Neural cell (in vitro differentiated cells): ENCODE measurements at regions not wholly inside any gene's neighbourhood (a gene's known extent, or its start where the extent isn't known, plus 50 kb on each side); places are given as distances from the start of the nearest gene placed in this dataset.

Experiments
- H2AFZ ChIP-seq: fragments of 200-600, 300-800 bp; sonication (generic), shearing (Covaris generic); 2 replicates; pipeline ENCODE4 v1.6.0; 2014; ENCODE audit warnings: low read depth, mild to moderate bottlenecking, antibody characterized with exemption, low read length, moderate library complexity
- H3F3A ChIP-seq: fragments of 200-600 bp; shearing (Covaris generic); 2 replicates; pipeline ENCODE4 v1.6.1; 2016; ENCODE audit warnings: mild to moderate bottlenecking, moderate library complexity, mixed read lengths, antibody characterized with exemption, low read length; ENCODE audit not compliant: insufficient read depth, poor library complexity, severe bottlenecking
- H3K27ac ChIP-seq: fragments of 200-600, 300-800 bp; sonication (generic), shearing (Covaris generic); 2 replicates; pipeline ENCODE4 v1.5.1; 2014; ENCODE audit warnings: mild to moderate bottlenecking, low read length, moderate library complexity
- H3K27me3 ChIP-seq: fragments of 300-800, 200-600 bp; sonication (generic), shearing (Covaris generic); 2 replicates; pipeline ENCODE4 v1.6.0; 2014; ENCODE audit warnings: mild to moderate bottlenecking, low read depth, low read length, moderate library complexity; ENCODE audit not compliant: insufficient read depth
- H3K36me3 ChIP-seq: fragments of 300-800, 200-600 bp; sonication (generic), shearing (Covaris generic); 2 replicates; pipeline ENCODE4 v1.5.1; 2014; ENCODE audit warnings: mild to moderate bottlenecking, antibody characterized with exemption, low read length, moderate library complexity; ENCODE audit not compliant: insufficient read depth
- H3K4me2 ChIP-seq: fragments of 300-800, 200-600 bp; sonication (generic), shearing (Covaris generic); 2 replicates; pipeline ENCODE4 v1.6.0; 2014; ENCODE audit warnings: mild to moderate bottlenecking, low read length
- H3K4me3 ChIP-seq: fragments of 300-800, 200-600 bp; sonication (generic), shearing (Covaris generic); 2 replicates; pipeline ENCODE4 v1.5.1; 2014; ENCODE audit warnings: mild to moderate bottlenecking, low read length, moderate library complexity
- H3K79me2 ChIP-seq: fragments of 200-600 bp; shearing (Covaris generic); replicated peaks from 2 replicates; pipeline ENCODE4 v1.6.0; 2014; ENCODE audit warnings: mild to moderate bottlenecking, low read length, moderate library complexity; ENCODE audit not compliant: insufficient read depth
- H3K9ac ChIP-seq: fragments of 300-800, 200-600 bp; sonication (generic), shearing (Covaris generic); 2 replicates; pipeline ENCODE4 v1.6.1; 2016; ENCODE audit warnings: mild to moderate bottlenecking, low read length, mixed read lengths
- H3K9me2 ChIP-seq: fragments of 200-600 bp; shearing (Covaris generic); 2 replicates; pipeline ENCODE4 v1.6.1; 2016; ENCODE audit warnings: mild to moderate bottlenecking, low read length, mixed read lengths; ENCODE audit not compliant: insufficient read depth
- H3K9me3 ChIP-seq: fragments of 200-600, 300-800 bp; sonication (generic), shearing (Covaris generic); 2 replicates; pipeline ENCODE4 v1.6.1; 2016; ENCODE audit warnings: mild to moderate bottlenecking, mixed run types, low read length, moderate library complexity, mixed read lengths
- H4K20me1 ChIP-seq: fragments of 200-600 bp; shearing (Covaris generic); 2 replicates; pipeline ENCODE4 v1.6.1; 2016; ENCODE audit warnings: mild to moderate bottlenecking, mixed run types; ENCODE audit not compliant: insufficient read depth
- EP300 ChIP-seq: fragments of 450-650 bp; conservative IDR thresholded peaks from 2 replicates; pipeline ENCODE4 v1.6.1; 2014; ENCODE audit warnings: antibody characterized with exemption, mild to moderate bottlenecking, moderate library complexity; ENCODE audit not compliant: poor library complexity, severe bottlenecking
- EZH2 ChIP-seq: fragments of 200-600, 300-800 bp; shearing (Covaris generic), sonication (generic); IDR thresholded peaks from 2 replicates; pipeline ENCODE4 v1.6.1; 2014; ENCODE audit warnings: antibody characterized with exemption, low read length, borderline replicate concordance, mild to moderate bottlenecking; ENCODE audit not compliant: insufficient read depth, poor library complexity, severe bottlenecking
- MXI1 ChIP-seq: fragments of 450-650 bp; conservative IDR thresholded peaks from 2 replicates; pipeline ENCODE4 v1.6.1; 2014; ENCODE audit warnings: antibody characterized with exemption, mild to moderate bottlenecking; ENCODE audit not compliant: poor library complexity, severe bottlenecking
- POLR2AphosphoS5 ChIP-seq: IDR thresholded peaks from 2 replicates; pipeline ENCODE4 v1.6.1; 2012
- RAD21 ChIP-seq: fragments of 450-650 bp; conservative IDR thresholded peaks from 2 replicates; pipeline ENCODE4 v1.6.1; 2014; ENCODE audit warnings: antibody characterized with exemption, mild to moderate bottlenecking, moderate library complexity
- SMC3 ChIP-seq: fragments of 450-650 bp; conservative IDR thresholded peaks from 2 replicates; pipeline ENCODE4 v1.6.1; 2014; ENCODE audit warnings: antibody characterized with exemption, mild to moderate bottlenecking, moderate library complexity; ENCODE audit not compliant: poor library complexity
- TAF1 ChIP-seq: IDR thresholded peaks from 2 replicates; pipeline ENCODE4 v1.6.1; 2012; ENCODE audit warnings: low read depth
- TF ChIP-seq, protein P1 (sequence below): IDR thresholded peaks from 2 replicates; pipeline ENCODE4 v1.6.1; 2012; ENCODE audit warnings: borderline replicate concordance
- TF ChIP-seq, protein P2 (sequence below): fragments of 450-650 bp; IDR thresholded peaks from 2 replicates; pipeline ENCODE4 v1.5.1; 2014; ENCODE audit warnings: antibody characterized with exemption, mild to moderate bottlenecking, moderate library complexity; ENCODE audit not compliant: poor library complexity, severe bottlenecking

DNA sequence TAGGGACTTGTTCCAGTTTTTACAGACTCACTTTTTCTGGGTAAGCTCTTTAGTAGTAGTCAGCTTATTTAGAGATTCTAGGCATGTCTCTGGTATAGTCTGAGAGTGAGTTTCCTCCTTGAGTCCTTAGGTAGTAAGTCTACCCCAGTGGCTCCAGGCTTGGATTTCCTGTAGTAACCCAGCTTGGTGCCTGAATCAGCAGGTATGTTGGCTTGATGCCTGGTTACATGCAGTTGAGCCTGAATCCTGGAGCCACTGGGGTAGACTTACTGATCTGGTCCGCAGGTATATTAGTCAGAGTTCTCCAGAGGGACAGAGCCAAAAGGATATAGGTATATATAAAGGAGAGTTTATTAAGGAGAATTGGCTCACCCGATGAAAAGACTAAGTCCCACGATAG is 85.8 kb upstream of the RBMS3 start:
- no peaks in the 10 kb centered on the region for H3K79me2 ChIP-seq

DNA sequence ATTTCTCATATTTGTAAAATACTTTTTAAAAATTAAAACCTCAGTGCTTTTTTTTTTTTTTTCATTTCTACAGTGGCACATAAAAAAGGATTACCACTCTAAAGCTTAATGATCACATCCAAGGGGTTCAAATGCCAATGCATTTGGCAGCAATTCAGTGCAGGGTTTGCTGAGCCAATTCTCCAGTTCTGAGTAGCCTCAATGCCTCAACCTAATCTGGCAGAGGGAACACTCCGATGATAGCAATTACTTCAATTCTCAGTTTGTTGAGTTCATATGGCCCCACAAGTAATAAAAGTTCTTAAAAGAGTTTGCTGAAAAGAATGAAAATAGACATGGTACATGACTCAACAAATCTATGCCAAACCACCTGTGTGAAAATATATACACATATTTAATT is 79.3 kb upstream of the RBMS3 start:
- Histone ChIP-seq H3K27me3 (no peaks in the 10 kb centered on the region), H3K9ac (no peak overlapping the region), H3F3A (no peaks in the 10 kb centered on the region), H3K9me3 (no peaks in the 10 kb centered on the region), H3K36me3 (no peaks in the 10 kb centered on the region), H2AFZ (no peak overlapping the region), H4K20me1 (no peaks in the 10 kb centered on the region), H3K27ac (no peak overlapping the region), H3K79me2 (no peaks in the 10 kb centered on the region), H3K4me3 (no peak overlapping the region), H3K4me2 (no peak overlapping the region), H3K9me2 (no peaks in the 10 kb centered on the region)
- TF ChIP-seq RAD21 = no peak
- TF ChIP-seq MXI1 = no peak
- no peak for TF ChIP-seq TAF1
- no peak for TF ChIP-seq EZH2
- TF ChIP-seq, protein P1, sequence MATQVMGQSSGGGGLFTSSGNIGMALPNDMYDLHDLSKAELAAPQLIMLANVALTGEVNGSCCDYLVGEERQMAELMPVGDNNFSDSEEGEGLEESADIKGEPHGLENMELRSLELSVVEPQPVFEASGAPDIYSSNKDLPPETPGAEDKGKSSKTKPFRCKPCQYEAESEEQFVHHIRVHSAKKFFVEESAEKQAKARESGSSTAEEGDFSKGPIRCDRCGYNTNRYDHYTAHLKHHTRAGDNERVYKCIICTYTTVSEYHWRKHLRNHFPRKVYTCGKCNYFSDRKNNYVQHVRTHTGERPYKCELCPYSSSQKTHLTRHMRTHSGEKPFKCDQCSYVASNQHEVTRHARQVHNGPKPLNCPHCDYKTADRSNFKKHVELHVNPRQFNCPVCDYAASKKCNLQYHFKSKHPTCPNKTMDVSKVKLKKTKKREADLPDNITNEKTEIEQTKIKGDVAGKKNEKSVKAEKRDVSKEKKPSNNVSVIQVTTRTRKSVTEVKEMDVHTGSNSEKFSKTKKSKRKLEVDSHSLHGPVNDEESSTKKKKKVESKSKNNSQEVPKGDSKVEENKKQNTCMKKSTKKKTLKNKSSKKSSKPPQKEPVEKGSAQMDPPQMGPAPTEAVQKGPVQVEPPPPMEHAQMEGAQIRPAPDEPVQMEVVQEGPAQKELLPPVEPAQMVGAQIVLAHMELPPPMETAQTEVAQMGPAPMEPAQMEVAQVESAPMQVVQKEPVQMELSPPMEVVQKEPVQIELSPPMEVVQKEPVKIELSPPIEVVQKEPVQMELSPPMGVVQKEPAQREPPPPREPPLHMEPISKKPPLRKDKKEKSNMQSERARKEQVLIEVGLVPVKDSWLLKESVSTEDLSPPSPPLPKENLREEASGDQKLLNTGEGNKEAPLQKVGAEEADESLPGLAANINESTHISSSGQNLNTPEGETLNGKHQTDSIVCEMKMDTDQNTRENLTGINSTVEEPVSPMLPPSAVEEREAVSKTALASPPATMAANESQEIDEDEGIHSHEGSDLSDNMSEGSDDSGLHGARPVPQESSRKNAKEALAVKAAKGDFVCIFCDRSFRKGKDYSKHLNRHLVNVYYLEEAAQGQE = no peak
- TF ChIP-seq EP300 = no peak
- TF ChIP-seq, protein P2, sequence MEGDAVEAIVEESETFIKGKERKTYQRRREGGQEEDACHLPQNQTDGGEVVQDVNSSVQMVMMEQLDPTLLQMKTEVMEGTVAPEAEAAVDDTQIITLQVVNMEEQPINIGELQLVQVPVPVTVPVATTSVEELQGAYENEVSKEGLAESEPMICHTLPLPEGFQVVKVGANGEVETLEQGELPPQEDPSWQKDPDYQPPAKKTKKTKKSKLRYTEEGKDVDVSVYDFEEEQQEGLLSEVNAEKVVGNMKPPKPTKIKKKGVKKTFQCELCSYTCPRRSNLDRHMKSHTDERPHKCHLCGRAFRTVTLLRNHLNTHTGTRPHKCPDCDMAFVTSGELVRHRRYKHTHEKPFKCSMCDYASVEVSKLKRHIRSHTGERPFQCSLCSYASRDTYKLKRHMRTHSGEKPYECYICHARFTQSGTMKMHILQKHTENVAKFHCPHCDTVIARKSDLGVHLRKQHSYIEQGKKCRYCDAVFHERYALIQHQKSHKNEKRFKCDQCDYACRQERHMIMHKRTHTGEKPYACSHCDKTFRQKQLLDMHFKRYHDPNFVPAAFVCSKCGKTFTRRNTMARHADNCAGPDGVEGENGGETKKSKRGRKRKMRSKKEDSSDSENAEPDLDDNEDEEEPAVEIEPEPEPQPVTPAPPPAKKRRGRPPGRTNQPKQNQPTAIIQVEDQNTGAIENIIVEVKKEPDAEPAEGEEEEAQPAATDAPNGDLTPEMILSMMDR = no peak
- no peak for TF ChIP-seq POLR2AphosphoS5
- TF ChIP-seq SMC3 = no peak

More for the DNA sequence above, 85.8 kb upstream of the RBMS3 start:
- H3K27ac ChIP-seq = no peak overlapping the region
- TF ChIP-seq EZH2 = no peak
- TF ChIP-seq, protein P2 = no peak
- TF ChIP-seq SMC3 = no peak
- TF ChIP-seq, protein P1 = no peak
- TF ChIP-seq RAD21 = no peak
- no peaks in the 10 kb centered on the region for H3K27me3 ChIP-seq
- H4K20me1 ChIP-seq = no peaks in the 10 kb centered on the region
- H3K36me3 ChIP-seq = no peaks in the 10 kb centered on the region
- H3K4me2 ChIP-seq = no peak overlapping the region
- H3K9me3 ChIP-seq = no peaks in the 10 kb centered on the region
- no peak overlapping the region for H2AFZ ChIP-seq
- H3K4me3 ChIP-seq = no peak overlapping the region
- no peak overlapping the region for H3K9ac ChIP-seq
- no peaks in the 10 kb centered on the region for H3K9me2 ChIP-seq
- H3F3A ChIP-seq = no peaks in the 10 kb centered on the region
